ENCODE measurements at regions not wholly inside any gene's neighbourhood (a gene's known extent, or its start where the extent isn't known, plus 50 kb on each side); places are given as distances from the start of the nearest gene placed in this dataset.
A peak's percentile ranks its signal among the peaks of the same experiment; 100 is the strongest.

- H3K27me3 ChIP-seq: no peaks in the 10 kb centered on the region
- peaks cover 52 to 90% (median 71%) of the 10 kb centered on the region in 10 experiments for H3K4me1 ChIP-seq
- H3K9me3 ChIP-seq (replicated peaks in 1 of 11): peaks cover 0 to 20% (median 16%) of the 10 kb centered on the region in 11 experiments; a peak in 18 of 22 replicates
- peak overlapping the region; percentile 49 to 92 (median 73) for H3K4me2 ChIP-seq
- peak overlapping the region in 10 of 11 experiments; percentile 26 to 68 (median 48); a peak in 15 of 22 replicates for H3K9ac ChIP-seq
- H3K36me3 ChIP-seq: no peaks in the 10 kb centered on the region
- 0 out of 20 replicates have a peak overlapping the region, but pooled peaks of 1 of the 10 experiments have one; percentile 7 for H3K4me3 ChIP-seq
- H3K27ac ChIP-seq: peak overlapping the region; percentile 15 to 86 (median 73); a peak in 21 of 22 replicates
- TF ChIP-seq Cebpa-rat (IDR thresholded peaks at IDR 0.05): peak in 6 of 11 experiments; percentile 29 to 77 (median 63); a peak in 5 of 22 replicates
- H4K20me1 ChIP-seq: no peaks in the 10 kb centered on the region
Measured at GRCh38 chr15:27665002-27665401, 434.1 kb downstream of the OCA2 start.

- Histone ChIP-seq H4K20me1 (no peaks in the 10 kb centered on the region), H3K4me2 (peak overlapping the region; percentile 49 to 92 (median 66); a peak in 20 of 22 replicates), H3K9me3 (replicated peaks in 1 of 11) (peaks cover 0 to 20% (median 16%) of the 10 kb centered on the region in 11 experiments; a peak in 18 of 22 replicates), H3K4me1 (peaks cover 40 to 80% (median 54%) of the 10 kb centered on the region in 10 experiments), H3K27ac (peak overlapping the region; percentile 25 to 86 (median 70); a peak in 19 of 22 replicates), H3K36me3 (no peaks in the 10 kb centered on the region), H3K4me3 (no peak overlapping the region), H3K27me3 (no peaks in the 10 kb centered on the region), H3K9ac (peak overlapping the region in 7 of 11 experiments; percentile 9 to 59 (median 36); a peak in 9 of 22 replicates)
- TF ChIP-seq Cebpa-rat (IDR thresholded peaks at IDR 0.05): no peak
Measured at GRCh38 chr15:27662892-27663291, 436.2 kb downstream of the OCA2 start.

DNA sequence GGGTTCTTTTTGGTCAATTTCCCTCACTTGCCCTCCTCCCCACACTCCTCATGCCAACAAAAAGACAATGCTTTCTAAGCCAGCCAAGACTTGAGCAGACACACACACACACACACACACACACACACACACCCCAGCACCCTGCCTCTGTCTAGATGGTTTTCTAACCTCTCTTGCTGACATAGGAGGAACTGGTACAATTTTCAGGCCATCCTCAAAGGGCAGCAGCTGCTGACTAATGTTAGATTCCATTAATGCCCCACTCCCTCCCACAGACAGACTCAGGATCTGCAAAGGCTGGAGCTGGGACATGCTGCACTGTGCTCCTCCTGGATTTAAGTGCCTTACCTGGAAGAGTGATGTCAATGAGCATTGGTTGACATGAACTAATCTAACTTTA lies 438.4 kb downstream of the OCA2 start:
- peaks cover 11 to 30% (median 27%) of the 10 kb centered on the region in 11 experiments; a peak in 20 of 22 replicates for H3K9me3 ChIP-seq (replicated peaks in 1 of 11)
- no peak overlapping the region for H3K4me3 ChIP-seq
- TF ChIP-seq Cebpa-rat (IDR thresholded peaks at IDR 0.05): no peak
- peak overlapping the region in 3 of 11 experiments; percentile 34 to 71 (median 58); a peak in 6 of 22 replicates for H3K4me2 ChIP-seq
- H3K9ac ChIP-seq: no peak overlapping the region
- H3K36me3 ChIP-seq: no peaks in the 10 kb centered on the region
- H3K4me1 ChIP-seq: peaks cover 31 to 61% (median 33%) of the 10 kb centered on the region in 10 experiments
- H3K27ac ChIP-seq: peak overlapping the region in 3 of 11 experiments; percentile 4 to 37 (median 10); a peak in 1 of 22 replicates
- H3K27me3 ChIP-seq: no peaks in the 10 kb centered on the region
- H4K20me1 ChIP-seq: no peaks in the 10 kb centered on the region

DNA sequence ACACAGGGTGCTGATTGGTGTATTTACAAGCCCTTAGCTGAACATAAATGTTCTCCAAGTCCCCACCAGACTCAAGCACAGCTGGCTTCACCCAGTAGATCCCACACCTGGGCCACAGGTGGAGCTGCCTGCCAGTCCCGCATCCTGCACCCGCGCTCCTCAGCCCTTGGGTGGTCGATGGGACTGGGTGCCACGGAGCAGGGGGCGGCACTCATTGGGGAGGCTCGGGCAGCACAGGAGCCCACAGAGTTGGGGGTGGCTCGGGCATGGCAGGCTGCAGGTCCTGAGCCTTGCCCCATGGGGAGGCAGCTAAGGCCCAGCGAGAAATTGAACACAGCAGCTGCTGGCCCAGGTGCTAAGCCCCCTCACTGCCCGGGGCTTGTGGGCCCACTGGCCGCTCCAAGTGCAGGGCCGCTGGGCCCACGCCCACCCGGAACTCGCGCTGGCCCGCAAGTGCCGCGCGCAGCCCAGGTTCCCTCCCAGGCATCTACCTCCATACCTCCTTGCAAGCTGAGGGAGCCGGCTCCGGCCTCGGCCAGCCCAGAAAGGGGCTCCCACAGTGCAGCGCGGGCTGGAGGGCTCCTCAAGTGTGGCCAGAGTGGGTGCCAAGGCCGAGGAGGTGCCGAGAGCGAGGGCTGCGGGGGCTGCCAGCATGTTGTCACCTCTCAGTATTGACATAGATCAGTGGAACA lies 442.7 kb downstream of the OCA2 start:
- H4K20me1 ChIP-seq: no peaks in the 10 kb centered on the region
- no peaks in the 10 kb centered on the region for H3K27me3 ChIP-seq
- H3K27ac ChIP-seq: no peak overlapping the region
- no peak overlapping the region for H3K9ac ChIP-seq
- peaks cover 9 to 47% (median 16%) of the 10 kb centered on the region in 10 experiments; a peak in 18 of 20 replicates for H3K4me1 ChIP-seq
- H3K36me3 ChIP-seq: no peaks in the 10 kb centered on the region
- no peak overlapping the region for H3K4me2 ChIP-seq
- H3K4me3 ChIP-seq: no peak overlapping the region
- TF ChIP-seq Cebpa-rat (IDR thresholded peaks at IDR 0.05): no peak
- H3K9me3 ChIP-seq (replicated peaks in 1 of 11): peaks cover 12 to 26% (median 18%) of the 10 kb centered on the region in 11 experiments; a peak in 20 of 22 replicates

DNA sequence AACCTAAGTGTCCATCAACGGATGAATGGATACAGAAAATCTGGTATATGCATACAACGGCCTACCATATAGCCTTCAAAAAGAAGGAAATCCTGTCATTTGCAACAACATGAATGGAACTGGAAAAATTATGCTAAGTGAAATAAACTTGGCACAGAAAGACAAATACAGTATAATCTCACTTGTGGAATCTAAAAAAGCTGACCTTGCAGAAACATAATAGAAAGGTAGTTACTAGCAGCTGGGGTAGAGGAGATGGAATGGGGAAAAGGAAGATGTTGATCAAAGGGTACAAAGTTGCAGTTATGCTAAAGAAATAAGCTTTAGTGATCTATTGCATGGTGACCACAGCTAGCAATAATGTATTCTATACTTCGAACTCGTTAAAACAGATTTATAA lies 444.1 kb downstream of the OCA2 start:
- Histone ChIP-seq H3K4me3 (no peak overlapping the region), H3K9ac (no peak overlapping the region), H3K4me2 (no peak overlapping the region), H3K27me3 (no peaks in the 10 kb centered on the region), H3K36me3 (no peaks in the 10 kb centered on the region), H3K4me1 (peaks cover 13 to 45% (median 30%) of the 10 kb centered on the region in 10 experiments), H3K9me3 (replicated peaks in 1 of 11) (peaks cover 11 to 21% (median 14%) of the 10 kb centered on the region in 11 experiments; a peak in 18 of 22 replicates), H3K27ac (no peak overlapping the region), H4K20me1 (no peaks in the 10 kb centered on the region)
- no peak for TF ChIP-seq Cebpa-rat (IDR thresholded peaks at IDR 0.05)

- Histone ChIP-seq H3K27me3 (no peaks in the 10 kb centered on the region), H3K9ac (peak overlapping the region in 8 of 11 experiments; percentile 18 to 76 (median 64); a peak in 11 of 22 replicates), H3K27ac (peak overlapping the region; percentile 46 to 92 (median 70); a peak in 20 of 22 replicates), H3K4me2 (peak overlapping the region; percentile 52 to 78 (median 66)), H3K9me3 (replicated peaks in 1 of 11) (peaks cover 0 to 19% (median 7%) of the 10 kb centered on the region in 11 experiments; a peak in 10 of 22 replicates), H3K4me3 (no peak overlapping the region), H3K36me3 (no peaks in the 10 kb centered on the region), H3K4me1 (peaks cover 49 to 77% (median 65%) of the 10 kb centered on the region in 10 experiments), H4K20me1 (no peaks in the 10 kb centered on the region)
- peak in 7 of 11 experiments; percentile 16 to 76 (median 67); a peak in 11 of 22 replicates for TF ChIP-seq Cebpa-rat (IDR thresholded peaks at IDR 0.05)
Measured at GRCh38 chr15:27650244-27650643, 448.9 kb downstream of the OCA2 start.

DNA sequence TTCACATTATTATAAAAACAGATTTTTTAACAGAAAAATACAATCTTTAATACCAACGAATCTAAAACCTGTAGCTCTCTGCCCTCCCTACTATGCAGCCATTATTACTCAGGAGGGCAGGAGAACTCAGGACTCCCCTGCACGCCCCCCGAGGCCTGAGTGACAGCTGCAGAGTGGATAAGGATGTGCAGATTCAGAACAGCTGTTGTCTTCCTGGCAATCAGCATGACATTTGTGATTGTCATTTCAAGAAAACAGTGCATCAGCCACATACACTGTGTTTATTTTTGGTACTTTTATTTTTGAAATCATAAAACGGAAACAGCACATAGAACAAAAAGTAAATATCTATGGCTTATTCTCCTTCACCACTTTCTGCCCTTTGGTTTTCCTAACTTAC lies 450.8 kb downstream of the OCA2 start:
- Histone ChIP-seq H3K4me2 (peak overlapping the region; percentile 52 to 78 (median 66)), H3K9me3 (replicated peaks in 1 of 11) (peaks cover 7 to 26% (median 13%) of the 10 kb centered on the region in 11 experiments), H3K4me3 (no peak overlapping the region), H3K27ac (peak overlapping the region in 9 of 11 experiments; percentile 64 to 92 (median 80); a peak in 15 of 22 replicates), H3K9ac (peak overlapping the region in 4 of 11 experiments; percentile 0 to 76 (median 61); a peak in 3 of 22 replicates), H3K4me1 (peaks cover 46 to 73% (median 62%) of the 10 kb centered on the region in 10 experiments), H3K27me3 (no peaks in the 10 kb centered on the region), H4K20me1 (no peaks in the 10 kb centered on the region), H3K36me3 (no peaks in the 10 kb centered on the region)
- TF ChIP-seq Cebpa-rat (IDR thresholded peaks at IDR 0.05): no peak

GRCh38 chr15:27646531-27646930 lies 452.6 kb downstream of the OCA2 start:
- TF ChIP-seq Cebpa-rat (IDR thresholded peaks at IDR 0.05): no peak
- Histone ChIP-seq H4K20me1 (no peaks in the 10 kb centered on the region), H3K9ac (no peak overlapping the region), H3K9me3 (replicated peaks in 1 of 11) (peaks cover 25 to 44% (median 30%) of the 10 kb centered on the region in 11 experiments), H3K36me3 (no peaks in the 10 kb centered on the region), H3K27me3 (no peaks in the 10 kb centered on the region), H3K27ac (peak overlapping the region in 3 of 11 experiments; percentile 91 to 92 (median 92); a peak in 4 of 22 replicates), H3K4me2 (peak overlapping the region in 9 of 11 experiments; percentile 52 to 78 (median 66); a peak in 13 of 22 replicates), H3K4me3 (no peak overlapping the region), H3K4me1 (peaks cover 39 to 57% (median 53%) of the 10 kb centered on the region in 10 experiments)

DNA sequence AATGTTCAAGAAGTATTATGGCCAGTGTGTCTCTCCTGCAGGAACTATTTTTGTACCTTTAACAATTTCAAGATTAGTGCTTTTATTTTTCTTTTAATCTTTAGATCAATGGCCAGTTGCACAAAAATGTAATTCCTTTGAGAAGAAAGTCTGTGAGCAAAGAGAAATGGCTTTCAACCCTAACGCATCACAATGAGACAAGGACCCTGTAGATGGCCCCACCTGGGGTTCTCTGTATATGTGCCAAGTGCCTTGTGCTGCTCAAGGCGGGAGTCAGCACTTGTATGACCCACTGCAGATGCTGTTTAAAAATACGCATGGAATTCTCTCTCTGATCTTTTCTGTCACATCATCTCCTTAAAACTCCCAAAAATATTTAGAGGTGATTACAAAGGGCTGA lies 453.4 kb downstream of the OCA2 start:
- Histone ChIP-seq H4K20me1 (no peaks in the 10 kb centered on the region), H3K27ac (no peak overlapping the region), H3K4me3 (no peak overlapping the region), H3K27me3 (no peaks in the 10 kb centered on the region), H3K4me1 (peaks cover 36 to 48% (median 45%) of the 10 kb centered on the region in 10 experiments), H3K9ac (no peak overlapping the region), H3K9me3 (replicated peaks in 1 of 11) (peaks cover 26 to 51% (median 30%) of the 10 kb centered on the region in 11 experiments), H3K4me2 (no peak overlapping the region), H3K36me3 (no peaks in the 10 kb centered on the region)
- TF ChIP-seq Cebpa-rat (IDR thresholded peaks at IDR 0.05): no peak

All from BLaER1 treated with 17β-estradiol and CSF1 and Interleukin-3, amounts not matched to agents 10 nM and 100 nM (cell line).